ENCODE measurements at regions not wholly inside any gene's neighbourhood (a gene's known extent, or its start where the extent isn't known, plus 50 kb on each side); places are given as distances from the start of the nearest gene placed in this dataset.

DNA sequence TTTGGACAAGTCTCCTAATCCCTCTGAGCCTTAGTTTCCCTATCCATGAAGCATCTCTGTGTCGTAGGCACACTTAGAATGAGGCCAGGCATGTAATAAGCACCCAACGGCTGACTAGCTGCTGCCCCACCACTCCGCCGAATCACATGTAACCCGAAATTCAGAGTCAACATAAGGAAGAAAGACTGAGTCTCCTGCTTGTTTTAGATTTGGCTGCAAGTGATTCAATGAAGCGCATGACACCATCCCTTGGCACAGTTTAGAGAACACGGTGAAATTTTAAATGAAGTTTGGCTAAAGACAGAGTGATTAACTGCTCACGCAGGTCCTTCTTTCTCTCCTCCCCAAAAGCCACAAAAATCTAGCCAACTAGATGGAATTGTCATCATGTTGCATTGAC is 279.2 kb downstream of the TLE3 start:
- TF ChIP-seq CTCF (conservative IDR thresholded peaks at IDR 0.05; ENCODE audit: low read length) (no peak), EZH2phosphoT487 (IDR thresholded peaks at IDR 0.05; ENCODE audit: borderline replicate concordance) (no peak)

Measured in Loucy (cell line).